LNCaP clone FGC (cell line): ENCODE measurements at regions not wholly inside any gene's neighbourhood (a gene's known extent, or its start where the extent isn't known, plus 50 kb on each side); places are given as distances from the start of the nearest gene placed in this dataset.

Experiments
- DNase-seq: peaks from one replicate; pipeline ENCODE4 v3.0.0-alpha.2; 2011; ENCODE audit warnings: low read depth
- H3K4me3 ChIP-seq: 2 replicates; pipeline ENCODE4 v1.5.1; 2011; ENCODE audit warnings: mild to moderate bottlenecking, low read depth, low read length, control low read depth
- CTCF ChIP-seq: IDR thresholded peaks from 2 replicates; pipeline ENCODE4 v1.5.1; 2012; ENCODE audit warnings: mild to moderate bottlenecking; ENCODE audit not compliant: control insufficient read depth, insufficient read depth; ENCODE audit errors: extremely low read depth

GRCh38 chr1:23632479-23633160 lies 59.0 kb upstream of the RPL11 start:
- no peak for DNase-seq
- no peak overlapping the region for H3K4me3 ChIP-seq
- TF ChIP-seq CTCF, result no peak

- H3K4me3 ChIP-seq, result no peak overlapping the region
- no peak for DNase-seq
- no peak for TF ChIP-seq CTCF
Measured at GRCh38 chr1:23629708-23630290, 61.8 kb upstream of the RPL11 start.

- H3K4me3 ChIP-seq, result no peak overlapping the region
- DNase-seq, result no peak
- no peak for TF ChIP-seq CTCF
Measured at GRCh38 chr1:23628951-23629387, 62.6 kb upstream of the RPL11 start.

GRCh38 chr1:23627069-23627735 lies 64.4 kb upstream of the RPL11 start:
- H3K4me3 ChIP-seq, result no peak overlapping the region
- TF ChIP-seq CTCF, result no peak
- DNase-seq, result no peak

DNA sequence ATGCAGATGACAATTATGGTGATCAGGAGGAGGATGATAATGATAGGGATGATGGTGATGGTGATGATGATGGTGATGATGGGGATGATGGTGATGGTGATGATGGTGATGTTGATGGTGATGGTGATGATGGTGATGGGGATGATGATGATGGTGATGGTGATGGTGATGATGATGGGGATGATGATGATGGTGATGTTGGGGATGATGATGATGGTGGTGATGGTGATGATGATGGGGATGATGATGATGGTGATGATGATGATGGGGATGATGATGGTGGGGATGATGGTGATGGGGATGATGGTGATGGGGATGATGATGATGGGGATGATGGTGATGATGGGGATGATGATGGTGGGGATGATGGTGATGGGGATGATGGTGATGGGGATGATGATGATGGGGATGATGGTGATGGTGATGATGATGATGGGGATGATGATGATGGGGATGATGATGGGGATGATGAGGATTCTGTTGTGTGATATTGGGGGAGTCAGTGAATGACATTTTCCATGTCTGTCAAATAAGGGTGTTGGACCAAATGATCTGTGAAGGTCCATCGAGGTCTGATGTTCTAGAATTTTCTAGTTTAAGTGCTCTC lies 65.6 kb upstream of the RPL11 start:
- no peak for DNase-seq
- TF ChIP-seq CTCF, result no peak
- no peak overlapping the region for H3K4me3 ChIP-seq

- H3K4me3 ChIP-seq, result no peak overlapping the region
- no peak for DNase-seq
- no peak for TF ChIP-seq CTCF
Measured at GRCh38 chr1:23625459-23625858, 66.1 kb upstream of the RPL11 start.
